Jurkat, Clone E6-1 (cell line): ENCODE measurements at regions not wholly inside any gene's neighbourhood (a gene's known extent, or its start where the extent isn't known, plus 50 kb on each side); places are given as distances from the start of the nearest gene placed in this dataset.

ENCODE experiments used
- DNase-seq: peaks from one replicate; pipeline ENCODE4 v3.0.0-alpha.2; 2011; ENCODE audit warnings: low read depth, low spot score
- H3K4me3 ChIP-seq: 2 replicates; pipeline ENCODE4 v1.5.1; 2011; ENCODE audit warnings: mild to moderate bottlenecking, low read length, control low read depth, moderate library complexity

- DNase-seq, result no peak
- no peak overlapping the region for H3K4me3 ChIP-seq
Measured at GRCh38 chr12:74429535-74429934, 108.1 kb upstream of the ATXN7L3B start.

- no peak for DNase-seq
- H3K4me3 ChIP-seq, result no peak overlapping the region
Measured at GRCh38 chr12:74431801-74432200, 105.8 kb upstream of the ATXN7L3B start.

GRCh38 chr12:74440469-74440868, 97.2 kb upstream of the ATXN7L3B start:
- DNase-seq, result no peak
- H3K4me3 ChIP-seq, result no peak overlapping the region

GRCh38 chr12:74441872-74442271, 95.8 kb upstream of the ATXN7L3B start:
- DNase-seq, result no peak
- no peak overlapping the region for H3K4me3 ChIP-seq

- no peak for DNase-seq
- H3K4me3 ChIP-seq, result no peak overlapping the region
Measured at GRCh38 chr12:74446466-74446865, 91.2 kb upstream of the ATXN7L3B start.

- no peak for DNase-seq
Measured at GRCh38 chr12:74449872-74450271, 87.8 kb upstream of the ATXN7L3B start.

GRCh38 chr12:74454109-74454508, 83.5 kb upstream of the ATXN7L3B start:
- DNase-seq, result no peak
- H3K4me3 ChIP-seq, result no peak overlapping the region

More at GRCh38 chr12:74449872-74450271, 87.8 kb upstream of the ATXN7L3B start:
- no peak overlapping the region for H3K4me3 ChIP-seq

- no peak for DNase-seq
- H3K4me3 ChIP-seq, result no peak overlapping the region
Measured at GRCh38 chr12:74455429-74455828, 82.2 kb upstream of the ATXN7L3B start.

GRCh38 chr12:74456431-74456830, 81.2 kb upstream of the ATXN7L3B start:
- no peak for DNase-seq
- H3K4me3 ChIP-seq, result no peak overlapping the region

GRCh38 chr12:74468401-74468800, 69.2 kb upstream of the ATXN7L3B start:
- DNase-seq, result no peak
- H3K4me3 ChIP-seq, result no peak overlapping the region

- no peak for DNase-seq
- H3K4me3 ChIP-seq, result no peak overlapping the region
Measured at GRCh38 chr12:74476234-74476633, 61.4 kb upstream of the ATXN7L3B start.

- no peak overlapping the region for H3K4me3 ChIP-seq
Measured at GRCh38 chr12:74481078-74481477, 56.6 kb upstream of the ATXN7L3B start.

GRCh38 chr12:74482115-74482514, 55.5 kb upstream of the ATXN7L3B start:
- no peak overlapping the region for H3K4me3 ChIP-seq
- no peak for DNase-seq

More at GRCh38 chr12:74481078-74481477, 56.6 kb upstream of the ATXN7L3B start:
- DNase-seq, result no peak

GRCh38 chr12:74483057-74483456, 54.6 kb upstream of the ATXN7L3B start:
- DNase-seq, result no peak
- no peak overlapping the region for H3K4me3 ChIP-seq
